Fibroblast of the aortic adventitia (primary cell): ENCODE measurements at regions not wholly inside any gene's neighbourhood (a gene's known extent, or its start where the extent isn't known, plus 50 kb on each side); places are given as distances from the start of the nearest gene placed in this dataset.

ENCODE experiments used
- DNase-seq: peaks from one replicate; pipeline ENCODE4 v3.0.0-alpha.2; 2010; ENCODE audit warnings: low read depth
- H3K4me3 ChIP-seq: 2 replicates; pipeline ENCODE4 v1.5.1; 2011; ENCODE audit warnings: low read depth, mild to moderate bottlenecking, control low read depth, low read length, moderate library complexity
- TF ChIP-seq, protein P1 (sequence below): IDR thresholded peaks from 2 replicates; pipeline ENCODE4 v1.5.1; 2011; ENCODE audit warnings: mild to moderate bottlenecking, low read length, control low read depth, inconsistent platforms; ENCODE audit not compliant: insufficient read depth

DNA sequence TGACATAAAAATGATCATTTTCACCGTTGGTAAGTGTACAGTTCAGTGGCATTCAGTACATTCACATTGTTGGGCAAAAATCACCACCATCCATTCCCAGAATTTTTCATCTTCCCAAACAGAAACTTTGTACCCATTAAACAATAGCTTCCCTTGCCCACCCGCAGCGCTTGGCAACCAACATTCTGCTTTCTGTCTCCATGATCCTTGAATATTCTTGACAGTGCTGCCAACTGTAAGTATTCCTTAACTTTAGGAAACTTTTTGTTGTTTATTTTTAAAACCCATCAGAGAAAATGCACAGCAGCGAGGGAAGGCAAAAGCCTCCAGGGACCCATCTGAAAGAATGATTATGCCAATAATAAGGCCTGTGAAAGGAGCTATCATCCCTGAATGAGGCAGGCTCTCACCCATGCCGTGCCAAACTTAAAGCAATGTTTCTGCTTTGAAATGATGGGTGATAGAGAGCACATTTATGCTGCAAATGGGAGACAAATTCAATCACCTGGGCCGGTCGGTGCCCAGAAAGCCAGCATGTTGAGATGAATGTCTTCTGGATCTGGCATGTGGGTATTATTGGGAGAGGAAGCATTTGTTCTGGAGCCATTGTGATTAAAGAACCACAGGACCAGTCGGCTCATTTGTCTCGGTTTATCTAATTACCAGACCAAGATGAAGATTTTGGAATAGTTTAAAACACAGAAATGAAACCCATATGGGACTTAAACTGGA lies 202.1 kb upstream of the NPVF start:
- H3K4me3 ChIP-seq = no peak overlapping the region
- no peak for DNase-seq
- TF ChIP-seq, protein P1, sequence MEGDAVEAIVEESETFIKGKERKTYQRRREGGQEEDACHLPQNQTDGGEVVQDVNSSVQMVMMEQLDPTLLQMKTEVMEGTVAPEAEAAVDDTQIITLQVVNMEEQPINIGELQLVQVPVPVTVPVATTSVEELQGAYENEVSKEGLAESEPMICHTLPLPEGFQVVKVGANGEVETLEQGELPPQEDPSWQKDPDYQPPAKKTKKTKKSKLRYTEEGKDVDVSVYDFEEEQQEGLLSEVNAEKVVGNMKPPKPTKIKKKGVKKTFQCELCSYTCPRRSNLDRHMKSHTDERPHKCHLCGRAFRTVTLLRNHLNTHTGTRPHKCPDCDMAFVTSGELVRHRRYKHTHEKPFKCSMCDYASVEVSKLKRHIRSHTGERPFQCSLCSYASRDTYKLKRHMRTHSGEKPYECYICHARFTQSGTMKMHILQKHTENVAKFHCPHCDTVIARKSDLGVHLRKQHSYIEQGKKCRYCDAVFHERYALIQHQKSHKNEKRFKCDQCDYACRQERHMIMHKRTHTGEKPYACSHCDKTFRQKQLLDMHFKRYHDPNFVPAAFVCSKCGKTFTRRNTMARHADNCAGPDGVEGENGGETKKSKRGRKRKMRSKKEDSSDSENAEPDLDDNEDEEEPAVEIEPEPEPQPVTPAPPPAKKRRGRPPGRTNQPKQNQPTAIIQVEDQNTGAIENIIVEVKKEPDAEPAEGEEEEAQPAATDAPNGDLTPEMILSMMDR = no peak

DNA sequence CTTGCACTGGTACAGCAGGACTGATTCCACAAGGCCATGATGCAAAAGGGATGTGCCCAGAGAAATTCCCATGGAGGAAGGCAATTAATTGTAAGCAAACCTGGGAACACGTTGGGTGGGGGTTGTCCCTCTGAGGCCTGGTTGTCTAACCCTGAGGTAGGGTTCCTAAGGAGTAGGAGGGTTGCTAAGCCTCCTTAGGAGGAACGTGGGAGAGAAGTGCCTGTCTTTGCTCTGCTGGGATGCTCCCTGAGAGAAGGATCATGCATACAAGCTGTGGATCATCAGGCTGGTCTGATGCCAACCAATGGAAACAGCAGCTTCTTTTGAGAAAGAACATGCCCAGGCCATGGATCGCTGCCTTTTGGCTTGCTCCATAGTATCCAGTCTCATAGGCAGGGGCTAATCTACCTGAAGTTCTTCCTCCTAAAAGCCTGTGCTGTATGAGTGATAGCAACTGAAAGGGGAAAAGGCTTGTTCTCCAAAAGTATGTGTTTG lies 203.7 kb upstream of the NPVF start:
- DNase-seq = no peak
- TF ChIP-seq, protein P1 = no peak
- H3K4me3 ChIP-seq = no peak overlapping the region

DNA sequence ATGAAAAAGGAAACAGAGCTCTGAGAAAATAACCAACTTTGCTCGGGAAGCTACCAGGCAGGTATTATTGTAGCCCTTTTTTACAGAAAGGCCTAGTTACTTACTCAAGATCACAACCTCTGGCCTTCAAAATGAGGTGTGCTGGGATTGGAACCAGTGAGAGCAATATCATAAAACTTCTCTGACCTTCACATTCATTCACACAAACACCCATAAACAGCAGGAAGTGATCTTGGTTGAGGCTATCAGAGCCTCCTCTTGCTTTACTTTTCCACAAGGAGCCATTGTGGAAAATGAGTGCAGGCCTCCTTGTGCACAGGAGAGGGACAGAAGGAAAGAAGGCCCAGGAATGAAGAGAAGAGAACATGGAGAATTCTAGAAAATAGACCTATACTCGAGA lies 204.5 kb upstream of the NPVF start:
- no peak overlapping the region for H3K4me3 ChIP-seq
- TF ChIP-seq, protein P1 = no peak
- no peak for DNase-seq

DNA sequence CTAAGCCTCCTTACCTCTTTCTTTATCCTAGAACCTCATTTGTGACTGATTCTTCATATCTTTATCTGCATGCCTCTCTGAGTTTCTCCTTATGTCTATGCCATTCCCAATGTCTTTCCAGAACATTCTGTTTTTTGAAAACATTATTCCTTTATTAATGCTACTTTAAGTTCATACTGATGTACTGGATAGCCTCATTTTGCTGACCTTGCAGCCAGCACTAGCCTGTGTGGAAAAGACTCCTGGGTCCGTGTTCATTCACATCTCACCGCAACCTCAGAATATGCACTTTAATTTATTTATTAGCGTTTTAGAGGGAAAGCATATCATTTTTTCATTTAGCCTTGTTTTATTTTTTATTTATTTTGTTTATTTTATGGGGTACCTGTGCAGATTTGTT lies 208.1 kb upstream of the NPVF start:
- TF ChIP-seq, protein P1 = no peak

DNA sequence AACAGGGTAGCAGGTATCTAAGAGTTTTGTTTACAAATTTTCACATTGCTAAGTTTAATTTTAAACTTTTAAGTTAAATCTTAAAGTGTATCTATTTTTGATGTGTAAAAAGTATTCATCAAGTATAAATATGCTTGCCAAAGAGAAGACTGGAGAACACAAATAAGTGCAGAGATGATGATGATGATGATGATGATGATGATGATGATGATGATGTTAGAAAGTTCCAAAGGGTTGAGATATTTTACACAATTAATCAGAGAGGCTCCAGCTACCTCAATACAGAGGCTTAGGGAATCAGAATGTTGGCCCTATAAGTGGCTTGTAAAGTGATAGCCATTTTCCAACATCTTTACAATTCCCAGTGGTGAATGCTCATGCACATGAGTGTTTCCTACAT lies 209.0 kb upstream of the NPVF start:
- TF ChIP-seq, protein P1 = no peak
- DNase-seq = no peak

More for the DNA sequence above, 208.1 kb upstream of the NPVF start:
- H3K4me3 ChIP-seq = no peak overlapping the region
- DNase-seq = no peak

DNA sequence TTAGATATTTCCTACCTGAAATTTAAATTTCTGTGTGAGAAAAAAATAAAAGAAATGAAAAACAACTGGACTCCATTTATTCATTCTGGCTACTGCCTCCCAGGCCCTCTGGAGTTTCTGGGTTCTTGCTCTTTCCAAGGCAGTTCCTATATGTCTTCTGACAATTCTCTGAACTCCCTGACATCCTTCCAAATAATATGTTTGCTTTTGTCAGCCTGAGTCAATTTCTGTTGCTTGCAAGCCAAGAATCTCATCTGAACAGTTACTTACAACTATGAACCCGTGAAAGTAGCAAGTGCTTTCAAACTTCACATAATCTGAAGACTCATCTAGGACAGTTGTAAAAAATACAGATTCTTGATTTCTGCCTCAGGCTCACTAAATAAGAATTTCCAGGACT lies 216.7 kb upstream of the NPVF start:
- TF ChIP-seq, protein P1 = no peak
- H3K4me3 ChIP-seq = no peak overlapping the region
- DNase-seq = no peak

More for the DNA sequence above, 209.0 kb upstream of the NPVF start:
- no peak overlapping the region for H3K4me3 ChIP-seq
